RWPE1 (cell line): ENCODE measurements at regions not wholly inside any gene's neighbourhood (a gene's known extent, or its start where the extent isn't known, plus 50 kb on each side); places are given as distances from the start of the nearest gene placed in this dataset.

Experiments
- CTCF ChIA-PET: fragments of 350-600 bp; sonication (Branson Sonifier 250); formaldehyde crosslinking; extraction: SDS; loops from one replicate; lab custom pipeline; 2021; lab: Yijun Ruan, JAX
- POLR2A ChIA-PET: fragments of 400-600 bp; formaldehyde crosslinking; extraction: SDS; loops from one replicate; lab custom pipeline; 2020; ENCODE audit warnings: antibody characterized with exemption; ENCODE audit not compliant: low non-redundant PET; lab: Yijun Ruan, JAX
- DNase-seq: peaks from one replicate; pipeline ENCODE4 v3.0.0; 2012; ENCODE audit warnings: low spot score
- H3K27ac ChIP-seq: fragments of 450-650 bp; 2 replicates; pipeline ENCODE4 v1.5.1; 2017
- CTCF ChIP-seq: fragments of 450-650 bp; conservative IDR thresholded peaks from 2 replicates; pipeline ENCODE4 v1.5.1; 2017; ENCODE audit warnings: low read depth, mild to moderate bottlenecking

GRCh38 chr2:175403599-175404221, 222.2 kb upstream of the ATP5MC3 start:
- no peak for TF ChIP-seq CTCF
- H3K27ac ChIP-seq, result no peak overlapping the region
- no peak for DNase-seq
- ChIA-PET POLR2A (no interaction called here), CTCF (interaction anchor here (0.7 kb wide), 1 partner anchor 42 kb away, joined by 3 read pairs; no protein-coding TSS in a partner anchor)

- no peak for DNase-seq
- no peak overlapping the region for H3K27ac ChIP-seq
- POLR2A ChIA-PET, result no interaction called here
- no peak for TF ChIP-seq CTCF
- CTCF ChIA-PET, result no interaction called here
These were observed 221.1 kb upstream of the ATP5MC3 start for GRCh38 chr2:175402571-175402970.

- no peak for DNase-seq
- no peak for TF ChIP-seq CTCF
- ChIA-PET POLR2A (no interaction called here), CTCF (no interaction called here)
- no peak overlapping the region for H3K27ac ChIP-seq
These were observed 220.5 kb upstream of the ATP5MC3 start for GRCh38 chr2:175401956-175402469.

GRCh38 chr2:175400975-175401374, 219.5 kb upstream of the ATP5MC3 start:
- POLR2A ChIA-PET, result no interaction called here
- no peak for TF ChIP-seq CTCF
- CTCF ChIA-PET, result interaction anchor here (0.6 kb wide), 1 partner anchor 678 kb away, joined by 5 read pairs; no protein-coding TSS in a partner anchor
- no peak overlapping the region for H3K27ac ChIP-seq
- no peak for DNase-seq

- POLR2A ChIA-PET, result no interaction called here
- CTCF ChIA-PET, result interaction anchor here (0.7 kb wide), 1 partner anchor 1599 kb away, joined by 4 read pairs; no protein-coding TSS in a partner anchor
- no peak overlapping the region for H3K27ac ChIP-seq
- TF ChIP-seq CTCF, result no peak
- no peak for DNase-seq
These were observed 217.8 kb upstream of the ATP5MC3 start for GRCh38 chr2:175399326-175399725.

- TF ChIP-seq CTCF, result no peak
- ChIA-PET POLR2A (no interaction called here), CTCF (no interaction called here)
- DNase-seq, result no peak
- H3K27ac ChIP-seq, result no peak overlapping the region
These were observed 217.3 kb upstream of the ATP5MC3 start for GRCh38 chr2:175398848-175399247.
